H1 (cell line): ENCODE measurements at regions not wholly inside any gene's neighbourhood (a gene's known extent, or its start where the extent isn't known, plus 50 kb on each side); places are given as distances from the start of the nearest gene placed in this dataset.

Source experiments
- CTCF ChIA-PET: fragments of 300-600 bp; sonication (Branson Sonifier 250); formaldehyde crosslinking; loops from one replicate; lab custom pipeline; 2021; ENCODE audit not compliant: partially characterized antibody; lab: Charles Lee
- POLR2A ChIA-PET: fragments of 300-600 bp; sonication (Branson Sonifier 250); formaldehyde crosslinking; loops from one replicate; lab custom pipeline; 2021; ENCODE audit warnings: inconsistent platforms; ENCODE audit not compliant: partially characterized antibody; lab: Charles Lee
- DNase-seq, 2 experiments: peaks; one replicate each; pipeline versions ENCODE4 v3.0.0 to v3.0.0-alpha.2; 2010 to 2022; ENCODE audit warnings: low spot score in 2 of 2, low read depth in 1 of 2, mixed read lengths in 1 of 2
- FAIRE-seq: peaks from 2 replicates; lab custom pipeline; 2011; peaks lifted over from hg19 to GRCh38; lab: Jason Lieb, UNC
- H2AFZ ChIP-seq: 2 replicates; pipeline ENCODE4 v1.8.1; 2012; ENCODE audit warnings: low read length, inconsistent platforms
- H2AK5ac ChIP-seq: 2 replicates; pipeline ENCODE4 v1.6.1; 2013; ENCODE audit warnings: low read depth, low read length
- H2BK120ac ChIP-seq: replicated peaks from 2 replicates; pipeline ENCODE3; 2013; ENCODE audit warnings: low read depth, low read length, inconsistent platforms
- H2BK12ac ChIP-seq: 2 replicates; pipeline ENCODE4 v1.6.1; 2013; ENCODE audit warnings: low read depth, low read length
- H2BK15ac ChIP-seq: 2 replicates; pipeline ENCODE4 v1.6.1; 2013; ENCODE audit warnings: low read length
- H2BK20ac ChIP-seq: 2 replicates; pipeline ENCODE4 v1.6.1; 2013; ENCODE audit warnings: low read length
- H2BK5ac ChIP-seq: 2 replicates; pipeline ENCODE4 v1.6.1; 2013; ENCODE audit warnings: low read depth, low read length
- H3K14ac ChIP-seq: 2 replicates; pipeline ENCODE4 v1.6.1; 2013; ENCODE audit warnings: inconsistent platforms; ENCODE audit not compliant: insufficient read length
- H3K18ac ChIP-seq: 2 replicates; pipeline ENCODE4 v1.6.1; 2013; ENCODE audit warnings: low read length; ENCODE audit errors: extremely low read depth
- H3K23ac ChIP-seq: 2 replicates; pipeline ENCODE4 v1.6.1; 2013; ENCODE audit warnings: inconsistent platforms; ENCODE audit not compliant: insufficient read length
- H3K23me2 ChIP-seq: 2 replicates; pipeline ENCODE4 v1.6.1; 2013; ENCODE audit warnings: low read depth, low read length
- H3K27ac ChIP-seq: 2 replicates; pipeline ENCODE4 v1.6.1; 2011; ENCODE audit warnings: low read depth, low read length, inconsistent platforms
- H3K27me3 ChIP-seq, 4 experiments: replicated peaks in 1 of 4; 1 replicate in 1 of 4; 2 replicates in 3 of 4; pipeline versions ENCODE4 v1.6.1 to v1.8.1; 2011 to 2013; ENCODE audit warnings: low read length in 3 of 4, mild to moderate bottlenecking in 3 of 4, inconsistent platforms in 2 of 4, mixed read lengths in 2 of 4, moderate library complexity in 1 of 4; ENCODE audit not compliant: control insufficient read depth in 3 of 4, insufficient read depth in 3 of 4; ENCODE audit errors: extremely low read depth in 1 of 4
- H3K36me3 ChIP-seq, 4 experiments: 2 replicates each; pipeline versions ENCODE4 v1.6.1 to v1.8.1; 2011 to 2013; ENCODE audit warnings: mild to moderate bottlenecking in 4 of 4, low read length in 3 of 4, moderate library complexity in 2 of 4, control low read depth in 1 of 4, inconsistent platforms in 1 of 4; ENCODE audit not compliant: insufficient read depth in 4 of 4, control insufficient read depth in 2 of 4
- H3K4ac ChIP-seq: replicated peaks from 2 replicates; pipeline ENCODE3; 2013; ENCODE audit warnings: low read length, low read depth, mixed read lengths, inconsistent platforms; ENCODE audit not compliant: insufficient read length
- H3K4me1 ChIP-seq, 4 experiments: replicated peaks in 1 of 4; 1 replicate in 1 of 4; 2 replicates in 3 of 4; pipeline versions ENCODE4 v1.6.1 to v1.8.1; 2011 to 2013; ENCODE audit warnings: low read length in 3 of 4, inconsistent platforms in 2 of 4, mixed read lengths in 1 of 4; ENCODE audit not compliant: insufficient read depth in 4 of 4, control insufficient read depth in 3 of 4
- H3K4me2 ChIP-seq, 2 experiments: 2 replicates each; pipeline versions ENCODE4 v1.6.1 to v1.8.1; 2011 to 2013; ENCODE audit warnings: low read depth in 2 of 2, low read length in 2 of 2, control low read depth in 1 of 2, inconsistent platforms in 1 of 2, mild to moderate bottlenecking in 1 of 2; ENCODE audit not compliant: insufficient read depth in 1 of 2
- H3K4me3 ChIP-seq, 4 experiments: fragments of 200-600, 300-600 bp in 1 of 4; sonication (generic), shearing (Covaris generic), sonication (Bioruptor Twin) in 1 of 4; 2 replicates each; pipeline versions ENCODE4 v1.5.1 to v1.8.1; 2011 to 2016; ENCODE audit warnings: low read length in 4 of 4, low read depth in 3 of 4, control low read depth in 2 of 4, inconsistent platforms in 2 of 4, mild to moderate bottlenecking in 2 of 4, mixed read lengths in 1 of 4, moderate library complexity in 1 of 4; ENCODE audit not compliant: insufficient read depth in 2 of 4; ENCODE audit errors: extremely low read depth in 1 of 4
- H3K56ac ChIP-seq: replicated peaks from 2 replicates; pipeline ENCODE3; 2013; ENCODE audit warnings: low read depth, mild to moderate bottlenecking, mixed read lengths, low read length, inconsistent platforms; ENCODE audit not compliant: insufficient read length
- H3K79me1 ChIP-seq: 2 replicates; pipeline ENCODE4 v1.6.1; 2013; ENCODE audit warnings: low read depth, low read length, control low read depth
- H3K79me2 ChIP-seq, 2 experiments: 2 replicates each; pipeline versions ENCODE4 v1.6.1 to v1.8.1; 2012 to 2013; ENCODE audit warnings: low read length in 2 of 2, mild to moderate bottlenecking in 2 of 2, inconsistent platforms in 1 of 2; ENCODE audit not compliant: insufficient read depth in 2 of 2, control insufficient read depth in 1 of 2
- H3K9ac ChIP-seq, 4 experiments: replicated peaks in 1 of 4; 1 replicate in 1 of 4; 2 replicates in 3 of 4; pipeline versions ENCODE4 v1.6.1 to v1.8.1; 2011 to 2013; ENCODE audit warnings: low read depth in 3 of 4, low read length in 3 of 4, control low read depth in 2 of 4, mild to moderate bottlenecking in 2 of 4, moderate library complexity in 2 of 4, inconsistent platforms in 1 of 4; ENCODE audit errors: extremely low read depth in 1 of 4
- H3K9me3 ChIP-seq, 2 experiments: 2 replicates each; pipeline versions ENCODE4 v1.6.1 to v1.8.1; 2012 to 2013; ENCODE audit warnings: mild to moderate bottlenecking in 2 of 2, moderate library complexity in 2 of 2, control low read depth in 1 of 2, inconsistent platforms in 1 of 2, low read depth in 1 of 2, low read length in 1 of 2, mixed read lengths in 1 of 2; ENCODE audit not compliant: insufficient read depth in 2 of 2
- H4K20me1 ChIP-seq, 2 experiments: replicated peaks in 1 of 2; 2 replicates each; pipeline versions ENCODE3 to v1.8.1; 2011 to 2013; ENCODE audit warnings: inconsistent platforms in 2 of 2, low read length in 2 of 2, mild to moderate bottlenecking in 1 of 2; ENCODE audit not compliant: insufficient read depth in 2 of 2, control insufficient read depth in 1 of 2
- H4K5ac ChIP-seq: 2 replicates; pipeline ENCODE4 v1.6.1; 2013; ENCODE audit warnings: low read length, low read depth, mixed read lengths, inconsistent platforms; ENCODE audit not compliant: insufficient read length
- H4K8ac ChIP-seq: 2 replicates; pipeline ENCODE4 v1.8.0; 2013; ENCODE audit warnings: mild to moderate bottlenecking, moderate library complexity, low read length, inconsistent platforms; ENCODE audit not compliant: insufficient read depth; ENCODE audit errors: extremely low read depth
- H4K91ac ChIP-seq: replicated peaks from 2 replicates; pipeline ENCODE3; 2013; ENCODE audit warnings: low read length, mixed read lengths, inconsistent platforms; ENCODE audit not compliant: insufficient read length
- ATF3 ChIP-seq: IDR thresholded peaks from 2 replicates; pipeline ENCODE4 v1.6.1; 2011; ENCODE audit warnings: low read depth, mild to moderate bottlenecking, low read length; ENCODE audit not compliant: insufficient read depth
- CTBP2 ChIP-seq: IDR thresholded peaks from 2 replicates; pipeline ENCODE4 v1.7.0; 2011; ENCODE audit warnings: borderline replicate concordance, mild to moderate bottlenecking, moderate library complexity, mixed read lengths, low read length; ENCODE audit not compliant: insufficient read depth, insufficient read length
- GABPA ChIP-seq: IDR thresholded peaks from 2 replicates; pipeline ENCODE4 v1.6.1; 2011; ENCODE audit warnings: mild to moderate bottlenecking, low read length, moderate library complexity, borderline replicate concordance; ENCODE audit not compliant: insufficient read depth
- GTF2F1 ChIP-seq: IDR thresholded peaks from 2 replicates; pipeline ENCODE4 v1.6.1; 2012; ENCODE audit warnings: low read depth, low read length, improper control_type of control experiment, borderline replicate concordance
- KDM5A ChIP-seq: fragments of 200-600 bp; IDR thresholded peaks from 2 replicates; pipeline ENCODE4 v1.7.1; 2012; ENCODE audit warnings: mild to moderate bottlenecking, low read length, inconsistent platforms, mixed read lengths
- SRF ChIP-seq: IDR thresholded peaks from 2 replicates; pipeline ENCODE4 v1.6.1; 2011; ENCODE audit warnings: mild to moderate bottlenecking, low read depth, low read length, moderate library complexity
- ZNF274 ChIP-seq: IDR thresholded peaks from 2 replicates; pipeline ENCODE4 v1.7.0; 2012; ENCODE audit warnings: low read length, borderline replicate concordance; ENCODE audit errors: extremely low read depth
- WGBS, 2 experiments: shearing (Covaris generic) in 1 of 2; methylation state at CpG; one replicate each; pipeline versions ENCODE4 v1.1.6 to v1.1.7; 2013 to 2015; ENCODE audit warnings: low lambda C conversion rate in 2 of 2, mixed read lengths in 2 of 2, inconsistent platforms in 1 of 2, low coverage in 1 of 2, missing lambda C conversion rate in 1 of 2; ENCODE audit not compliant: insufficient replicate concordance in 2 of 2, insufficient coverage in 1 of 2, insufficient read length in 1 of 2; ENCODE audit errors: extremely low coverage in 1 of 2, missing lambda C conversion rate in 1 of 2; 5-methylcytosine and 5-hydroxymethylcytosine counted together

GRCh38 chr9:82108474-82108873 is 119.9 kb downstream of the SPATA31D1 start:
- Histone ChIP-seq H3K27ac (no peak overlapping the region), H2AFZ (no peak overlapping the region)
- DNase-seq: no peak
- no peak for TF ChIP-seq ZNF274
- no peak for TF ChIP-seq CTBP2
- no peak for TF ChIP-seq ATF3
- TF ChIP-seq KDM5A: no peak
- TF ChIP-seq SRF: no peak
- TF ChIP-seq GTF2F1: no peak
- no peak for TF ChIP-seq GABPA
- TF ChIP-seq, all 59 proteins: peak for 0
- no peaks in the 10 kb centered on the region for H3K9me3 ChIP-seq
- H3K56ac ChIP-seq: no peak overlapping the region
- no peak overlapping the region for H2AK5ac ChIP-seq
- WGBS, 2 experiments: 91% methylated on average over 1 of the region's 1 CpG; no CpG with 5 or more reads in 1 of the 2 experiments
- no peak overlapping the region for H3K14ac ChIP-seq
- H2BK15ac ChIP-seq: no peak overlapping the region
- FAIRE-seq: no peak
- H2BK5ac ChIP-seq: no peak overlapping the region
- CTCF ChIA-PET: no interaction called here
- no peak overlapping the region for H4K5ac ChIP-seq
- no peak overlapping the region for H3K23ac ChIP-seq
- H4K91ac ChIP-seq: no peak overlapping the region
- no peak overlapping the region for H3K9ac ChIP-seq
- H2BK120ac ChIP-seq: no peak overlapping the region
- H3K79me1 ChIP-seq: no peaks in the 10 kb centered on the region
- no peak overlapping the region for H3K18ac ChIP-seq
- H2BK20ac ChIP-seq: no peak overlapping the region
- H3K4me3 ChIP-seq: no peak overlapping the region
- H3K27me3 ChIP-seq: no peaks in the 10 kb centered on the region
- no peaks in the 10 kb centered on the region for H3K23me2 ChIP-seq
- no peaks in the 10 kb centered on the region for H4K20me1 ChIP-seq
- no peak overlapping the region for H3K4ac ChIP-seq
- no peaks in the 10 kb centered on the region for H3K79me2 ChIP-seq
- POLR2A ChIA-PET: no interaction called here
- peaks cover 0 to 4% (median 1%) of the 10 kb centered on the region in 4 experiments; a peak in 3 of 7 replicates for H3K4me1 ChIP-seq
- no peaks in the 10 kb centered on the region for H3K36me3 ChIP-seq
- no peak overlapping the region for H2BK12ac ChIP-seq
- no peak overlapping the region for H3K4me2 ChIP-seq
- H4K8ac ChIP-seq: no peak overlapping the region
